Esophagus muscularis mucosa (tissue), 4 donors: ENCODE measurements at regions not wholly inside any gene's neighbourhood (a gene's known extent, or its start where the extent isn't known, plus 50 kb on each side); places are given as distances from the start of the nearest gene placed in this dataset.

Experiments
- DNase-seq: peaks from one replicate; pipeline ENCODE4 v3.0.0-alpha.2; 2017; ENCODE audit errors: extremely low spot score
- H3K27ac ChIP-seq, 4 donors: fragments of 200-600 bp; sonication (generic); replicated peaks in 1 of 4; 1 replicate in 3 of 4; 2 replicates in 1 of 4; pipeline ENCODE4 v1.5.1; 2016 to 2019; ENCODE audit warnings: mild to moderate bottlenecking in 1 of 4
- H3K27me3 ChIP-seq, 4 donors: fragments of 200-600 bp; sonication (generic); one replicate each; pipeline versions ENCODE4 v1.5.1 to v1.6.0; 2016 to 2019
- H3K36me3 ChIP-seq, 4 donors: fragments of 200-600 bp; sonication (generic); one replicate each; pipeline ENCODE4 v1.5.1; 2016 to 2019
- H3K4me1 ChIP-seq, 4 donors: fragments of 200-600 bp; sonication (generic); one replicate each; pipeline ENCODE4 v1.5.1; 2016 to 2019
- H3K4me3 ChIP-seq, 4 donors: fragments of 200-600 bp; sonication (generic); 1 replicate in 2 of 4; 2 replicates in 2 of 4; pipeline ENCODE4 v1.5.1; 2016 to 2019; ENCODE audit warnings: mild to moderate bottlenecking in 4 of 4, moderate library complexity in 1 of 4
- H3K9me3 ChIP-seq, 4 donors: fragments of 200-600 bp; sonication (generic); 1 replicate in 3 of 4; 2 replicates in 1 of 4; pipeline ENCODE4 v1.5.1; 2016 to 2019
- EP300 ChIP-seq: sonication (generic); formaldehyde crosslinking; IDR thresholded peaks from one replicate; pipeline ENCODE4 v1.6.1; 2017; ENCODE audit warnings: antibody characterized with exemption
- POLR2A ChIP-seq: fragments of 450-650 bp; IDR thresholded peaks from one replicate; pipeline ENCODE4 v1.6.1; 2017; ENCODE audit warnings: antibody characterized with exemption, moderate library complexity, mild to moderate bottlenecking, low read depth
- POLR2AphosphoS5 ChIP-seq, 2 donors: sonication (generic); formaldehyde crosslinking; IDR thresholded peaks; one replicate each; pipeline ENCODE4 v1.6.1; 2017; ENCODE audit warnings: antibody characterized with exemption in 2 of 2
- WGBS: methylation state at CpG from one replicate; pipeline ENCODE4 v1.1.5; 2018; 5-methylcytosine and 5-hydroxymethylcytosine counted together
- intact Hi-C: fragments of 100-400 bp; cut with DNase I; formaldehyde crosslinking; loops from one replicate; pipeline ENCODE4 v1.15.1; 2023
- TF ChIP-seq, protein P1 (sequence below), 3 experiments: fragments of 200-600 bp in 2 of 3; fragments of 450-650 bp in 1 of 3; sonication (generic) in 2 of 3; IDR thresholded peaks; one replicate each; pipeline ENCODE4 v1.5.1; 2017 to 2019; ENCODE audit warnings: antibody characterized with exemption in 3 of 3, mild to moderate bottlenecking in 2 of 3, moderate library complexity in 1 of 3

DNA sequence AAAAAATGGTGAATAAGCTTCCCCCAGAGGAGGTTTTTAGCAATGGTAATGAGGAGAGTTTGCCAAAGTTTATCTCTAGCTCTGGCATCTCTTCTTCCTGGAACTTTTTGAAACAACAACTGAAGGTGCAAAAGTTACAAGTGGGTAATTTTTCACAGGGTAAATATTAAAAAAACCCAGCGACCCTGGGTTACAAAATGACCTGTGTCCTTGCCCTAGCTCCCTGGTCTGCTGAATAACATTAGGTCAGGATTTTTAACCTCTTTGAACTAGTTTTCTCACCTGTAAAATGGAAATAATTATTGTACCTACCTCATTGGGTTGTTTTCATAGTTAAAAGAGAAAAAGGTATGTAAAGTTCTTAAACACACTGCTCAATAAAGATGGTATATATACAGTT lies 332.4 kb upstream of the DUSP10 start:
- Histone ChIP-seq H3K27me3 (no peaks in the 10 kb centered on the region), H3K4me1 (peaks cover 4 to 12% (median 7%) of the 10 kb centered on the region in 4 donors), H3K4me3 (no peak overlapping the region), H3K36me3 (no peaks in the 10 kb centered on the region), H3K27ac (no peak overlapping the region), H3K9me3 (no peaks in the 10 kb centered on the region)
- no peak for DNase-seq
- intact Hi-C loops, result no loop called here
- WGBS, result 72% methylated on average over 1 of the region's 1 CpG
- no peak for TF ChIP-seq POLR2AphosphoS5 (IDR thresholded peaks at IDR 0.05)
- no peak for TF ChIP-seq EP300
- TF ChIP-seq, protein P1, sequence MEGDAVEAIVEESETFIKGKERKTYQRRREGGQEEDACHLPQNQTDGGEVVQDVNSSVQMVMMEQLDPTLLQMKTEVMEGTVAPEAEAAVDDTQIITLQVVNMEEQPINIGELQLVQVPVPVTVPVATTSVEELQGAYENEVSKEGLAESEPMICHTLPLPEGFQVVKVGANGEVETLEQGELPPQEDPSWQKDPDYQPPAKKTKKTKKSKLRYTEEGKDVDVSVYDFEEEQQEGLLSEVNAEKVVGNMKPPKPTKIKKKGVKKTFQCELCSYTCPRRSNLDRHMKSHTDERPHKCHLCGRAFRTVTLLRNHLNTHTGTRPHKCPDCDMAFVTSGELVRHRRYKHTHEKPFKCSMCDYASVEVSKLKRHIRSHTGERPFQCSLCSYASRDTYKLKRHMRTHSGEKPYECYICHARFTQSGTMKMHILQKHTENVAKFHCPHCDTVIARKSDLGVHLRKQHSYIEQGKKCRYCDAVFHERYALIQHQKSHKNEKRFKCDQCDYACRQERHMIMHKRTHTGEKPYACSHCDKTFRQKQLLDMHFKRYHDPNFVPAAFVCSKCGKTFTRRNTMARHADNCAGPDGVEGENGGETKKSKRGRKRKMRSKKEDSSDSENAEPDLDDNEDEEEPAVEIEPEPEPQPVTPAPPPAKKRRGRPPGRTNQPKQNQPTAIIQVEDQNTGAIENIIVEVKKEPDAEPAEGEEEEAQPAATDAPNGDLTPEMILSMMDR (IDR thresholded peaks at IDR 0.05), result no peak
- TF ChIP-seq POLR2A, result no peak

DNA sequence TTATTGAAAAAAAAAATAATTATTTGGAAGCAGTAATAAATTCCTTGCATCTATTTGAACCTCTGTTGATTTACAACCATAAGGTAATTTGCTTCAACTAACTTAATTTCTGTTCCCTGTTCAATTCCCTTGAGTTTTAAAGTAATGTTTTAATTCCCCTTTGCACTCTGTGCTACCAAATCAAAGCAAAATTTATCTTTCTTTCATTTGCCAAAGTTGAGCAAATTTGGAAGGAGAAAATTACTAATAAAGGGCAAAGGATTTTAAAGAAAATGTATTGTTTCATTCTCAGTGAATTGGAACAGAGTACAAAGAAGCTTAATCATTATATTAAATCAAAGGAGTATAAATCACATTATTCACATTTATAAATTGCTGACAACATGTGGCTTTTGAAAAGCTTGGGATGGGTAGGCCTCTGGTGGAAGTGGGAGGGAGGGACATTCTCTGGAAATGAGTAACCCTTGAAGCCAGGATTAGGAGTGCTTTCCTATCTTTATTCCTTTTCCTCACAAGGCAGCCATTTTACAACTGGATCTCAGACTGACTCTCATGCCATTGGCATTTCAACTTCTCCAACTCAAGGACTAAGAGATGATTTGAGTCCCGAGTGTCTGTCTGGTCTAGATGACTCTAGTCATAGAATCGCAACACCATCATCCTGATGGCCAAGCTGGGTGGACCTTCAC lies 331.6 kb upstream of the DUSP10 start:
- DNase-seq, result no peak
- intact Hi-C loops, result no loop called here
- no peaks in the 10 kb centered on the region for H3K36me3 ChIP-seq
- no peak overlapping the region for H3K4me3 ChIP-seq
- TF ChIP-seq POLR2A (no peak), POLR2AphosphoS5 (IDR thresholded peaks at IDR 0.05) (no peak), EP300 (no peak)
- TF ChIP-seq, protein P1 (IDR thresholded peaks at IDR 0.05), result no peak
- no peak overlapping the region for H3K27ac ChIP-seq
- no peaks in the 10 kb centered on the region for H3K27me3 ChIP-seq
- WGBS, result 77% methylated on average over 2 of the region's 2 CpGs
- no peaks in the 10 kb centered on the region for H3K9me3 ChIP-seq
- H3K4me1 ChIP-seq, result peaks cover 0 to 7% (median 4%) of the 10 kb centered on the region in 4 donors

DNA sequence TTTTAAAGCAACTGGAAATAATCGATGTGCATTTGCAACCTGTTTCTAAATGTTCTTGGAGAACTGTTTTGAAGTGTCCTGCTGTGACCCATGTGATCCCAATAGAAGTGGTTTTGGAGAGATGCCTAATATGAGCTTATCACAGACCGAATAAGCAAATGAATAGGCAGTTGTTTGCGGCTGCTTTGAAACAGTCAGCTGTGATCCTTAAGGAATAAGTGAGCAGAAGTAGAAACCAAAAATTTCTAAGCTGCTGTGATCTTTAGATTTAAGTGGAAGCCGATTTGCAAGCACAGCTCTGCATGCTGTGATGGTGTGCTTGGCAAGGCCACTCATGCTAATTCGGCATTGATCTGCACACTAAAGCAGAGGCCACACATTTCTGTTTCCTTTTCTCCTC lies 329.5 kb upstream of the DUSP10 start:
- Histone ChIP-seq H3K27ac (no peak overlapping the region), H3K27me3 (no peaks in the 10 kb centered on the region)

DNA sequence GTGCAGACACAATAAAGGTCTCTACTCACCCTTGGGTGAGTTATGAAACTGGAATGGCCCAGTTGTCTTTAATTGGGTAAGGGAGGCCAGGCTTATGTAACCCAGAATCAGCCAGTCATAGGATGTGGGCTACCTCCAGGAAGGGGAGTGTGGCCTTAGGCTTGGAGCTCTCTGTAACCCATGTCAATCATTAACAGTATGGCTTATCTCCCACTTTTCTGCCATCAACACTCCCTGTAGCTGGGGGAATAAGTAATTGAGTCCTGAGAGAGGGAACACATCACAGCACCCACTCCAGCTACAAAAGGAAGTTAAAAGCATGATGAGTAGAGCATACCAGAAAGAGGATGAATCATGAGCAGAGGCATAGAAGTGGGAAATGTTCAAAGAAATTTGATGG lies 327.0 kb upstream of the DUSP10 start:
- TF ChIP-seq POLR2AphosphoS5 (IDR thresholded peaks at IDR 0.05) (no peak), POLR2A (no peak), EP300 (no peak)
- TF ChIP-seq, protein P1 (IDR thresholded peaks at IDR 0.05), result no peak
- intact Hi-C loops, result no loop called here
- H3K4me1 ChIP-seq, result peaks cover 0 to 7% (median 0%) of the 10 kb centered on the region in 4 donors

More for the DNA sequence above, 329.5 kb upstream of the DUSP10 start:
- Histone ChIP-seq H3K36me3 (no peaks in the 10 kb centered on the region), H3K4me3 (no peak overlapping the region), H3K4me1 (peaks cover 0 to 7% (median 0%) of the 10 kb centered on the region in 4 donors), H3K9me3 (no peaks in the 10 kb centered on the region)
- DNase-seq, result no peak
- intact Hi-C loops, result no loop called here
- TF ChIP-seq EP300 (no peak), POLR2A (no peak), POLR2AphosphoS5 (IDR thresholded peaks at IDR 0.05) (no peak)
- TF ChIP-seq, protein P1 (IDR thresholded peaks at IDR 0.05), result no peak
- 77% methylated on average over 5 of the region's 5 CpGs for WGBS

DNA sequence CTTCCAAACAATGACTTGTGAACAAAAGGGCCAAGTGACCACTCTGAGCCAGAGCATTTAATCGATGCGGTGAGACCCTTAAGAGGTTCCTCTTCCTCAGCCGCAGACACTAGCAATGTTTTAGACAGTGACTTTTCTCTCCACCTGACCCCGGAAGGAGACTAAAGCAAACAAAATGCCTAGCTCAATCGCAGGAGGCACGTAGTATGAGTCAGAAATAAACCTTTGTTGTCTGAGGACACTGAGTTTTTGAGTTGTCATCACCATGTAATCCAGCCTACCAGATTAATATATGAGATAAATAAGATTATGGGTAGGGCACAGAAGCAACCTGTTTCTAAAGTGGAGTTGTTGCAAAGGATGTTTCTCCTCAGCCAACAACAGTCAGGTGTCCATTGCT lies 326.2 kb upstream of the DUSP10 start:
- DNase-seq, result no peak
- TF ChIP-seq POLR2AphosphoS5 (IDR thresholded peaks at IDR 0.05) (no peak), EP300 (no peak), POLR2A (no peak)
- TF ChIP-seq, protein P1 (IDR thresholded peaks at IDR 0.05), result no peak
- Histone ChIP-seq H3K27me3 (no peaks in the 10 kb centered on the region), H3K36me3 (no peaks in the 10 kb centered on the region), H3K9me3 (peaks cover 0 to 10% (median 4%) of the 10 kb centered on the region in 4 donors), H3K27ac (no peak overlapping the region), H3K4me3 (no peak overlapping the region), H3K4me1 (peaks cover 0 to 7% (median 0%) of the 10 kb centered on the region in 4 donors)
- WGBS, result 96% methylated on average over 6 of the region's 6 CpGs
- intact Hi-C loops, result no loop called here

More for the DNA sequence above, 327.0 kb upstream of the DUSP10 start:
- Histone ChIP-seq H3K27ac (no peak overlapping the region), H3K9me3 (peaks cover 0 to 10% (median 4%) of the 10 kb centered on the region in 4 donors), H3K4me3 (no peak overlapping the region), H3K27me3 (no peaks in the 10 kb centered on the region), H3K36me3 (no peaks in the 10 kb centered on the region)
- no peak for DNase-seq
